Stomach (tissue), 8 donors: ENCODE measurements at regions not wholly inside any gene's neighbourhood (a gene's known extent, or its start where the extent isn't known, plus 50 kb on each side); places are given as distances from the start of the nearest gene placed in this dataset.

ENCODE experiments used
- DNase-seq, 2 donors: peaks; one replicate each; pipeline versions ENCODE4 v3.0.0 to v3.0.0-alpha.2; 2013 to 2019
- H3K27ac ChIP-seq, 5 donors: fragments of 200-600 bp in 4 of 5; sonication (generic) in 4 of 5; one replicate each; pipeline ENCODE4 v1.5.1; 2013 to 2019; ENCODE audit warnings: mild to moderate bottlenecking in 1 of 5, moderate library complexity in 1 of 5
- H3K27me3 ChIP-seq, 3 donors: fragments of 200-600 bp; sonication (generic); one replicate each; pipeline ENCODE4 v1.5.1; 2017 to 2019; ENCODE audit warnings: mixed run types in 1 of 3
- H3K36me3 ChIP-seq, 4 donors: fragments of 200-600 bp; sonication (generic); 1 replicate in 3 of 4; 2 replicates in 1 of 4; pipeline ENCODE4 v1.5.1; 2016 to 2019
- H3K4me1 ChIP-seq, 4 donors: fragments of 200-600 bp; sonication (generic); one replicate each; pipeline ENCODE4 v1.5.1; 2016 to 2019
- H3K4me3 ChIP-seq, 4 donors: fragments of 200-600 bp; sonication (generic) in 3 of 4; one replicate each; pipeline ENCODE4 v1.5.1; 2016 to 2019; ENCODE audit warnings: mild to moderate bottlenecking in 1 of 4
- H3K9me3 ChIP-seq, 4 donors: fragments of 200-600 bp; sonication (generic); one replicate each; pipeline ENCODE4 v1.5.1; 2016 to 2019
- CTCF ChIP-seq, 7 experiments: fragments of 450-650 bp in 4 of 7; fragments of 200-600 bp in 3 of 7; sonication (generic) in 3 of 7; IDR thresholded peaks; one replicate each; pipeline ENCODE4 v1.5.1; 2016 to 2019; ENCODE audit warnings: antibody characterized with exemption in 7 of 7, control low read depth in 2 of 7, mild to moderate bottlenecking in 1 of 7
- EP300 ChIP-seq: sonication (generic); formaldehyde crosslinking; IDR thresholded peaks from one replicate; pipeline ENCODE4 v1.6.1; 2017; ENCODE audit warnings: antibody characterized with exemption
- POLR2A ChIP-seq, 4 donors: fragments of 450-650 bp; IDR thresholded peaks; one replicate each; pipeline ENCODE4 v1.6.1; 2016; ENCODE audit warnings: antibody characterized with exemption in 4 of 4, control low read depth in 2 of 4, mild to moderate bottlenecking in 1 of 4, moderate library complexity in 1 of 4
- POLR2AphosphoS5 ChIP-seq, 3 donors: sonication (generic); formaldehyde crosslinking; IDR thresholded peaks; one replicate each; pipeline ENCODE4 v1.6.1; 2016; ENCODE audit warnings: antibody characterized with exemption in 3 of 3
- WGBS, 5 donors: extraction: QIAGEN DNeasy Blood & Tissue Kit in 3 of 5; methylation state at CpG; one replicate each; pipeline versions ENCODE4 v1.1.5 to v1.1.7; 2013 to 2018; 5-methylcytosine and 5-hydroxymethylcytosine counted together
- intact Hi-C: fragments of 100-400 bp; cut with DNase I; formaldehyde crosslinking; loops from one replicate; pipeline ENCODE4 v1.15.1; 2023; ENCODE audit warnings: low total_unique reads
- donor health status: healthy with polysubstance abuse.
- donor health status: Bipolar disorder and iron deficiency.
- donor health status: healthy.

GRCh38 chr12:68446384-68446783 is 114.2 kb upstream of the MDM1 start:
- TF ChIP-seq POLR2AphosphoS5 (IDR thresholded peaks at IDR 0.05) (no peak), EP300 (no peak)
- no peaks in the 10 kb centered on the region for H3K27me3 ChIP-seq
- no peak overlapping the region for H3K27ac ChIP-seq
- peaks cover 9 to 29% (median 12%) of the 10 kb centered on the region in 4 donors for H3K4me1 ChIP-seq
- no peak for DNase-seq
- H3K36me3 ChIP-seq, result no peaks in the 10 kb centered on the region
- peaks cover 0 to 11% (median 3%) of the 10 kb centered on the region in 4 donors for H3K9me3 ChIP-seq
- WGBS, 5 donors, result 57 to 84% (median 63%) methylated on average over 1 of the region's 1 CpG
- intact Hi-C loops, result loop anchor here (10.0 kb wide), 1 partner anchor 82 kb away; no protein-coding TSS in a partner anchor
- no peak overlapping the region for H3K4me3 ChIP-seq

- intact Hi-C loops, result loop anchor here (10.0 kb wide), 1 partner anchor 82 kb away; no protein-coding TSS in a partner anchor
- H3K27me3 ChIP-seq, result no peaks in the 10 kb centered on the region
- H3K4me3 ChIP-seq, result no peak overlapping the region
- TF ChIP-seq CTCF (IDR thresholded peaks at IDR 0.05) (no peak), POLR2AphosphoS5 (IDR thresholded peaks at IDR 0.05) (no peak), POLR2A (IDR thresholded peaks at IDR 0.05) (no peak), EP300 (no peak)
- DNase-seq, result no peak
- no peak overlapping the region for H3K27ac ChIP-seq
- H3K4me1 ChIP-seq, result peaks cover 14 to 36% (median 20%) of the 10 kb centered on the region in 4 donors
- no peaks in the 10 kb centered on the region for H3K36me3 ChIP-seq
- 55 to 67% (median 58%) methylated on average over 7 of the region's 7 CpGs for WGBS, 5 donors
- H3K9me3 ChIP-seq, result peaks cover 0 to 11% (median 3%) of the 10 kb centered on the region in 4 donors
Observed at GRCh38 chr12:68446901-68447796, 115.0 kb upstream of the MDM1 start.

GRCh38 chr12:68447797-68448260 is 115.7 kb upstream of the MDM1 start:
- 73 to 85% (median 78%) methylated on average over 2 of the region's 2 CpGs for WGBS, 5 donors
- no peak for DNase-seq
- Histone ChIP-seq H3K36me3 (no peaks in the 10 kb centered on the region), H3K27me3 (no peaks in the 10 kb centered on the region), H3K27ac (no peak overlapping the region), H3K9me3 (peaks cover 0 to 11% (median 3%) of the 10 kb centered on the region in 4 donors), H3K4me3 (no peak overlapping the region), H3K4me1 (peaks cover 17 to 43% (median 25%) of the 10 kb centered on the region in 4 donors)
- TF ChIP-seq POLR2A (IDR thresholded peaks at IDR 0.05), result no peak
- TF ChIP-seq EP300, result no peak
- TF ChIP-seq CTCF (IDR thresholded peaks at IDR 0.05), result no peak
- no peak for TF ChIP-seq POLR2AphosphoS5 (IDR thresholded peaks at IDR 0.05)
- intact Hi-C loops, result loop anchor here (10.0 kb wide), 1 partner anchor 83 kb away; no protein-coding TSS in a partner anchor

- Histone ChIP-seq H3K4me1 (peaks cover 17 to 49% (median 31%) of the 10 kb centered on the region in 4 donors), H3K9me3 (no peaks in the 10 kb centered on the region), H3K27me3 (no peaks in the 10 kb centered on the region), H3K4me3 (no peak overlapping the region), H3K36me3 (no peaks in the 10 kb centered on the region), H3K27ac (no peak overlapping the region)
- no peak for DNase-seq
- no peak for TF ChIP-seq POLR2A (IDR thresholded peaks at IDR 0.05)
- no peak for TF ChIP-seq CTCF (IDR thresholded peaks at IDR 0.05)
- TF ChIP-seq EP300, result no peak
- TF ChIP-seq POLR2AphosphoS5 (IDR thresholded peaks at IDR 0.05), result no peak
- intact Hi-C loops, result loop anchor here (10.0 kb wide), 1 partner anchor 84 kb away; no protein-coding TSS in a partner anchor
- WGBS, 5 donors, result 83 to 99% (median 92%) methylated on average over 2 of the region's 2 CpGs
Observed at GRCh38 chr12:68449196-68449595, 117.0 kb upstream of the MDM1 start.
